H1 (cell line): ENCODE measurements at regions not wholly inside any gene's neighbourhood (a gene's known extent, or its start where the extent isn't known, plus 50 kb on each side); places are given as distances from the start of the nearest gene placed in this dataset.

ENCODE experiments used
- CTCF ChIA-PET: fragments of 300-600 bp; sonication (Branson Sonifier 250); formaldehyde crosslinking; loops from one replicate; lab custom pipeline; 2021; ENCODE audit not compliant: partially characterized antibody; lab: Charles Lee
- POLR2A ChIA-PET: fragments of 300-600 bp; sonication (Branson Sonifier 250); formaldehyde crosslinking; loops from one replicate; lab custom pipeline; 2021; ENCODE audit warnings: inconsistent platforms; ENCODE audit not compliant: partially characterized antibody; lab: Charles Lee
- DNase-seq, 2 experiments: peaks; one replicate each; pipeline versions ENCODE4 v3.0.0 to v3.0.0-alpha.2; 2010 to 2022; ENCODE audit warnings: low spot score in 2 of 2, low read depth in 1 of 2, mixed read lengths in 1 of 2
- FAIRE-seq: peaks from 2 replicates; lab custom pipeline; 2011; peaks lifted over from hg19 to GRCh38; lab: Jason Lieb, UNC
- H2AFZ ChIP-seq: 2 replicates; pipeline ENCODE4 v1.8.1; 2012; ENCODE audit warnings: low read length, inconsistent platforms
- H2AK5ac ChIP-seq: 2 replicates; pipeline ENCODE4 v1.6.1; 2013; ENCODE audit warnings: low read depth, low read length
- H2BK120ac ChIP-seq: replicated peaks from 2 replicates; pipeline ENCODE3; 2013; ENCODE audit warnings: low read depth, low read length, inconsistent platforms
- H2BK12ac ChIP-seq: 2 replicates; pipeline ENCODE4 v1.6.1; 2013; ENCODE audit warnings: low read depth, low read length
- H2BK15ac ChIP-seq: 2 replicates; pipeline ENCODE4 v1.6.1; 2013; ENCODE audit warnings: low read length
- H2BK20ac ChIP-seq: 2 replicates; pipeline ENCODE4 v1.6.1; 2013; ENCODE audit warnings: low read length
- H2BK5ac ChIP-seq: 2 replicates; pipeline ENCODE4 v1.6.1; 2013; ENCODE audit warnings: low read depth, low read length
- H3K14ac ChIP-seq: 2 replicates; pipeline ENCODE4 v1.6.1; 2013; ENCODE audit warnings: inconsistent platforms; ENCODE audit not compliant: insufficient read length
- H3K18ac ChIP-seq: 2 replicates; pipeline ENCODE4 v1.6.1; 2013; ENCODE audit warnings: low read length; ENCODE audit errors: extremely low read depth
- H3K23ac ChIP-seq: 2 replicates; pipeline ENCODE4 v1.6.1; 2013; ENCODE audit warnings: inconsistent platforms; ENCODE audit not compliant: insufficient read length
- H3K23me2 ChIP-seq: 2 replicates; pipeline ENCODE4 v1.6.1; 2013; ENCODE audit warnings: low read depth, low read length
- H3K27ac ChIP-seq: 2 replicates; pipeline ENCODE4 v1.6.1; 2011; ENCODE audit warnings: low read depth, low read length, inconsistent platforms
- H3K27me3 ChIP-seq, 4 experiments: replicated peaks in 1 of 4; 1 replicate in 1 of 4; 2 replicates in 3 of 4; pipeline versions ENCODE4 v1.6.1 to v1.8.1; 2011 to 2013; ENCODE audit warnings: low read length in 3 of 4, mild to moderate bottlenecking in 3 of 4, inconsistent platforms in 2 of 4, mixed read lengths in 2 of 4, moderate library complexity in 1 of 4; ENCODE audit not compliant: control insufficient read depth in 3 of 4, insufficient read depth in 3 of 4; ENCODE audit errors: extremely low read depth in 1 of 4
- H3K36me3 ChIP-seq, 4 experiments: 2 replicates each; pipeline versions ENCODE4 v1.6.1 to v1.8.1; 2011 to 2013; ENCODE audit warnings: mild to moderate bottlenecking in 4 of 4, low read length in 3 of 4, moderate library complexity in 2 of 4, control low read depth in 1 of 4, inconsistent platforms in 1 of 4; ENCODE audit not compliant: insufficient read depth in 4 of 4, control insufficient read depth in 2 of 4
- H3K4ac ChIP-seq: replicated peaks from 2 replicates; pipeline ENCODE3; 2013; ENCODE audit warnings: low read length, low read depth, mixed read lengths, inconsistent platforms; ENCODE audit not compliant: insufficient read length
- H3K4me1 ChIP-seq, 4 experiments: replicated peaks in 1 of 4; 1 replicate in 1 of 4; 2 replicates in 3 of 4; pipeline versions ENCODE4 v1.6.1 to v1.8.1; 2011 to 2013; ENCODE audit warnings: low read length in 3 of 4, inconsistent platforms in 2 of 4, mixed read lengths in 1 of 4; ENCODE audit not compliant: insufficient read depth in 4 of 4, control insufficient read depth in 3 of 4
- H3K4me2 ChIP-seq, 2 experiments: 2 replicates each; pipeline versions ENCODE4 v1.6.1 to v1.8.1; 2011 to 2013; ENCODE audit warnings: low read depth in 2 of 2, low read length in 2 of 2, control low read depth in 1 of 2, inconsistent platforms in 1 of 2, mild to moderate bottlenecking in 1 of 2; ENCODE audit not compliant: insufficient read depth in 1 of 2
- H3K4me3 ChIP-seq, 4 experiments: fragments of 200-600, 300-600 bp in 1 of 4; sonication (generic), shearing (Covaris generic), sonication (Bioruptor Twin) in 1 of 4; 2 replicates each; pipeline versions ENCODE4 v1.5.1 to v1.8.1; 2011 to 2016; ENCODE audit warnings: low read length in 4 of 4, low read depth in 3 of 4, control low read depth in 2 of 4, inconsistent platforms in 2 of 4, mild to moderate bottlenecking in 2 of 4, mixed read lengths in 1 of 4, moderate library complexity in 1 of 4; ENCODE audit not compliant: insufficient read depth in 2 of 4; ENCODE audit errors: extremely low read depth in 1 of 4
- H3K56ac ChIP-seq: replicated peaks from 2 replicates; pipeline ENCODE3; 2013; ENCODE audit warnings: low read depth, mild to moderate bottlenecking, mixed read lengths, low read length, inconsistent platforms; ENCODE audit not compliant: insufficient read length
- H3K79me1 ChIP-seq: 2 replicates; pipeline ENCODE4 v1.6.1; 2013; ENCODE audit warnings: low read depth, low read length, control low read depth
- H3K79me2 ChIP-seq, 2 experiments: 2 replicates each; pipeline versions ENCODE4 v1.6.1 to v1.8.1; 2012 to 2013; ENCODE audit warnings: low read length in 2 of 2, mild to moderate bottlenecking in 2 of 2, inconsistent platforms in 1 of 2; ENCODE audit not compliant: insufficient read depth in 2 of 2, control insufficient read depth in 1 of 2
- H3K9ac ChIP-seq, 4 experiments: replicated peaks in 1 of 4; 1 replicate in 1 of 4; 2 replicates in 3 of 4; pipeline versions ENCODE4 v1.6.1 to v1.8.1; 2011 to 2013; ENCODE audit warnings: low read depth in 3 of 4, low read length in 3 of 4, control low read depth in 2 of 4, mild to moderate bottlenecking in 2 of 4, moderate library complexity in 2 of 4, inconsistent platforms in 1 of 4; ENCODE audit errors: extremely low read depth in 1 of 4
- H3K9me3 ChIP-seq, 2 experiments: 2 replicates each; pipeline versions ENCODE4 v1.6.1 to v1.8.1; 2012 to 2013; ENCODE audit warnings: mild to moderate bottlenecking in 2 of 2, moderate library complexity in 2 of 2, control low read depth in 1 of 2, inconsistent platforms in 1 of 2, low read depth in 1 of 2, low read length in 1 of 2, mixed read lengths in 1 of 2; ENCODE audit not compliant: insufficient read depth in 2 of 2
- H4K20me1 ChIP-seq, 2 experiments: replicated peaks in 1 of 2; 2 replicates each; pipeline versions ENCODE3 to v1.8.1; 2011 to 2013; ENCODE audit warnings: inconsistent platforms in 2 of 2, low read length in 2 of 2, mild to moderate bottlenecking in 1 of 2; ENCODE audit not compliant: insufficient read depth in 2 of 2, control insufficient read depth in 1 of 2
- H4K5ac ChIP-seq: 2 replicates; pipeline ENCODE4 v1.6.1; 2013; ENCODE audit warnings: low read length, low read depth, mixed read lengths, inconsistent platforms; ENCODE audit not compliant: insufficient read length
- H4K8ac ChIP-seq: 2 replicates; pipeline ENCODE4 v1.8.0; 2013; ENCODE audit warnings: mild to moderate bottlenecking, moderate library complexity, low read length, inconsistent platforms; ENCODE audit not compliant: insufficient read depth; ENCODE audit errors: extremely low read depth
- H4K91ac ChIP-seq: replicated peaks from 2 replicates; pipeline ENCODE3; 2013; ENCODE audit warnings: low read length, mixed read lengths, inconsistent platforms; ENCODE audit not compliant: insufficient read length
- BACH1 ChIP-seq: IDR thresholded peaks from 2 replicates; pipeline ENCODE4 v1.6.1; 2012; ENCODE audit warnings: low read length, improper control_type of control experiment
- BRCA1 ChIP-seq: IDR thresholded peaks from 2 replicates; pipeline ENCODE4 v1.6.1; 2012; ENCODE audit warnings: low read depth, low read length, improper control_type of control experiment
- CREB1 ChIP-seq: IDR thresholded peaks from 2 replicates; pipeline ENCODE4 v1.6.1; 2012; ENCODE audit warnings: inconsistent platforms
- CTCF ChIP-seq, 3 experiments: IDR thresholded peaks; 1 replicate in 2 of 3; 2 replicates in 1 of 3; pipeline versions ENCODE4 v1.5.1 to v1.6.1; 2011; ENCODE audit warnings: low read length in 3 of 3, mild to moderate bottlenecking in 3 of 3, inconsistent platforms in 2 of 3, low read depth in 1 of 3, moderate library complexity in 1 of 3; ENCODE audit not compliant: insufficient read depth in 1 of 3; ENCODE audit errors: control extremely low read depth in 1 of 3
- GTF2F1 ChIP-seq: IDR thresholded peaks from 2 replicates; pipeline ENCODE4 v1.6.1; 2012; ENCODE audit warnings: low read depth, low read length, improper control_type of control experiment, borderline replicate concordance
- JUND ChIP-seq: IDR thresholded peaks from 2 replicates; pipeline ENCODE4 v1.6.1; 2011; ENCODE audit warnings: mild to moderate bottlenecking, improper control_type of control experiment, low read length
- KDM1A ChIP-seq: fragments of 200-600, 300-600 bp; sonication (generic); IDR thresholded peaks from 2 replicates; pipeline ENCODE4 v1.7.1; 2016; ENCODE audit warnings: mild to moderate bottlenecking, low read length, borderline replicate concordance
- MAFK ChIP-seq: IDR thresholded peaks from 2 replicates; pipeline ENCODE4 v1.6.1; 2012; ENCODE audit warnings: low read depth, mild to moderate bottlenecking, improper control_type of control experiment, low read length
- MAX ChIP-seq: IDR thresholded peaks from 2 replicates; pipeline ENCODE4 v1.6.1; 2012; ENCODE audit warnings: inconsistent platforms
- RFX5 ChIP-seq: IDR thresholded peaks from 2 replicates; pipeline ENCODE4 v1.6.1; 2011; ENCODE audit warnings: low read depth, low read length, improper control_type of control experiment, borderline replicate concordance
- SIRT6 ChIP-seq: IDR thresholded peaks from one replicate; pipeline ENCODE4 v1.7.1; 2012; ENCODE audit warnings: low read length, inconsistent platforms
- SIX5 ChIP-seq: IDR thresholded peaks from 2 replicates; pipeline ENCODE4 v1.6.1; 2011; ENCODE audit warnings: mild to moderate bottlenecking, low read depth, low read length

DNA sequence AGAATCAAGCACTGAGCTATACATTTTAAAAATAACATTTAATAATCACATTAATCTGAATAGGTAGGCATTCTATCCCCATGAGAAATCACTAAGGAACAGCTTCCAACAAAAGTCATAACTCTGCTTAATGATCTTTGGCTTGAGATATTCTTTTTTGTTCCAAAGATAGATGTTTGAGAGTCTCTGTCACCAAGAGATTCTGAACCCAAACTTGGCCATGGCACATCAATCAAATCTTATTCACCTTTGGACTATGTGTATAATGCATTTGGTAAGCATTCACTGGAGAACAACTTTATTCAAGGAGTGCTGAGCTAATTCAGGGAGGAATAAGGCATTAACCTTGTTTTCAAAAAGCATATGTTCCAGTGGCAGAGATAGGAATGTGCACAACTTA lies 743.3 kb downstream of the SLC4A3 start:
- Histone ChIP-seq H3K4me2 (no peak overlapping the region), H3K56ac (no peak overlapping the region), H3K9ac (no peak overlapping the region), H4K20me1 (no peaks in the 10 kb centered on the region), H2BK20ac (no peak overlapping the region), H3K14ac (no peak overlapping the region), H3K23ac (no peak overlapping the region), H2BK5ac (no peak overlapping the region), H4K8ac (no peak overlapping the region), H3K36me3 (no peaks in the 10 kb centered on the region), H3K23me2 (no peaks in the 10 kb centered on the region), H3K18ac (no peak overlapping the region), H4K91ac (no peak overlapping the region), H3K27ac (no peak overlapping the region), H2AFZ (no peak overlapping the region), H3K4me1 (peaks cover 0 to 3% (median under 1%) of the 10 kb centered on the region in 4 experiments; a peak in 4 of 7 replicates), H3K79me1 (no peaks in the 10 kb centered on the region), H2BK12ac (no peak overlapping the region), H4K5ac (no peak overlapping the region), H3K4ac (no peak overlapping the region), H3K27me3 (no peaks in the 10 kb centered on the region), H3K4me3 (no peak overlapping the region), H3K79me2 (no peaks in the 10 kb centered on the region), H2BK120ac (no peak overlapping the region), H3K9me3 (0 out of 4 replicates have a peak, but pooled peaks cover 0 to 3% of the 10 kb centered on the region in 2 experiments), H2AK5ac (no peak overlapping the region), H2BK15ac (no peak overlapping the region)
- CTCF ChIA-PET = interaction anchor here (0.6 kb wide), 1 partner anchor 17 kb away, joined by 3 read pairs; no protein-coding TSS in a partner anchor
- FAIRE-seq = no peak
- no peak for DNase-seq
- POLR2A ChIA-PET = no interaction called here
- TF ChIP-seq SIRT6 (no peak), MAX (no peak), MAFK (no peak), BACH1 (no peak), BRCA1 (no peak), JUND (no peak), SIX5 (no peak), GTF2F1 (no peak), CTCF (IDR thresholded peaks at IDR 0.05; ENCODE audit: control extremely low read depth in 1 of 3, insufficient read depth in 1 of 3, low read depth in 1 of 3, low read length in 3 of 3) (no peak), KDM1A (no peak), RFX5 (no peak), CREB1 (no peak)
